ENCODE measurements at regions not wholly inside any gene's neighbourhood (a gene's known extent, or its start where the extent isn't known, plus 50 kb on each side); places are given as distances from the start of the nearest gene placed in this dataset.

GRCh38 chr21:26773058-26773457, 72.2 kb downstream of the ADAMTS1 start:
- TF ChIP-seq CTCF (IDR thresholded peaks at IDR 0.05) (no peak), POLR2A (IDR thresholded peaks at IDR 0.05) (no peak)
